ENCODE measurements at regions not wholly inside any gene's neighbourhood (a gene's known extent, or its start where the extent isn't known, plus 50 kb on each side); places are given as distances from the start of the nearest gene placed in this dataset.

DNA sequence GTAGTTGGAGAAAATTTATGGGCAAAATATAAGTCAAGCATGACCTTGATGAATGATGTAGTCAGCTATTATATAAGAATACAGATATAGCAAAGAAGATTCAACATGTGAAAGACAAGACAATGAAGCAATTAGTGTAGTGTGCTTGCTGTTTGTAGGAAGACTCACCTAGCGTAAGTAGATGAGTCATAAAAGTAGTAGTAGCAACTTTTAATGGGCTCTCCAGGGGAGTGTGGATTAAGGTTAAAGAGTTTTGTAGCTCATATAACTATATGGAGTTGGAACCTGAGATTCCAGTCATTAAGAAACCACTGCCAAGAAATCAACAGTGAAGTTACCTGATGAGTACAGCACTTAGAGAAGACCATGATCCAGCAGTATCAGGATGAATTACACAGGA, 444.7 kb upstream of the CNTN3 start:
- no peaks in the 10 kb centered on the region for H3K9me3 ChIP-seq
- no peak overlapping the region for H3K4me3 ChIP-seq (ENCODE audit: low read depth, low read length)
- no peak for DNase-seq
- TF ChIP-seq, protein P1, sequence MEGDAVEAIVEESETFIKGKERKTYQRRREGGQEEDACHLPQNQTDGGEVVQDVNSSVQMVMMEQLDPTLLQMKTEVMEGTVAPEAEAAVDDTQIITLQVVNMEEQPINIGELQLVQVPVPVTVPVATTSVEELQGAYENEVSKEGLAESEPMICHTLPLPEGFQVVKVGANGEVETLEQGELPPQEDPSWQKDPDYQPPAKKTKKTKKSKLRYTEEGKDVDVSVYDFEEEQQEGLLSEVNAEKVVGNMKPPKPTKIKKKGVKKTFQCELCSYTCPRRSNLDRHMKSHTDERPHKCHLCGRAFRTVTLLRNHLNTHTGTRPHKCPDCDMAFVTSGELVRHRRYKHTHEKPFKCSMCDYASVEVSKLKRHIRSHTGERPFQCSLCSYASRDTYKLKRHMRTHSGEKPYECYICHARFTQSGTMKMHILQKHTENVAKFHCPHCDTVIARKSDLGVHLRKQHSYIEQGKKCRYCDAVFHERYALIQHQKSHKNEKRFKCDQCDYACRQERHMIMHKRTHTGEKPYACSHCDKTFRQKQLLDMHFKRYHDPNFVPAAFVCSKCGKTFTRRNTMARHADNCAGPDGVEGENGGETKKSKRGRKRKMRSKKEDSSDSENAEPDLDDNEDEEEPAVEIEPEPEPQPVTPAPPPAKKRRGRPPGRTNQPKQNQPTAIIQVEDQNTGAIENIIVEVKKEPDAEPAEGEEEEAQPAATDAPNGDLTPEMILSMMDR (IDR thresholded peaks at IDR 0.05; ENCODE audit: low read depth, low read length): no peak
- no peaks in the 10 kb centered on the region for H3K4me1 ChIP-seq
- H3K36me3 ChIP-seq: no peaks in the 10 kb centered on the region
- no peaks in the 10 kb centered on the region for H3K27me3 ChIP-seq

DNA sequence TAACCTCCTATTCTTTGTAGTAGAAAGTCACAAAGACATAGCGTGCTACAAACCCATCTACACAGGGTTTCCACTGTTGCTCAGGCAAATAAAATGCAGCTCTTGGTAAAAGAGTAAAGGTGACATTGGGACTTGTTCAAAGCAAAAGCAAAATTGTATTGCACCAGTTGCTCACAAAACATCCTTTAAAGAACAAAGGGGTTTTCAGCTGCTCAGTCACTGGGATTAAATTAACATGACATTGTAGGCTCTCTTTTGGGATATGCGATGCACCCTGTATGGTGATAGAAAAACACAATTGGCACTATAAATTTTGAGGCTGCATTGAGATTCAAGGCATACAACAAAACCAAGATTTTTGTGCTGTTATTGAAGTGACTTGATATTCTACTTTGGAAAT, 447.3 kb upstream of the CNTN3 start:
- Histone ChIP-seq H3K36me3 (no peaks in the 10 kb centered on the region), H3K9me3 (no peaks in the 10 kb centered on the region), H3K4me1 (no peaks in the 10 kb centered on the region), H3K27me3 (no peaks in the 10 kb centered on the region), H3K4me3 (ENCODE audit: low read depth, low read length) (no peak overlapping the region)
- TF ChIP-seq, protein P1 (IDR thresholded peaks at IDR 0.05; ENCODE audit: low read depth, low read length): no peak
- no peak for DNase-seq

DNA sequence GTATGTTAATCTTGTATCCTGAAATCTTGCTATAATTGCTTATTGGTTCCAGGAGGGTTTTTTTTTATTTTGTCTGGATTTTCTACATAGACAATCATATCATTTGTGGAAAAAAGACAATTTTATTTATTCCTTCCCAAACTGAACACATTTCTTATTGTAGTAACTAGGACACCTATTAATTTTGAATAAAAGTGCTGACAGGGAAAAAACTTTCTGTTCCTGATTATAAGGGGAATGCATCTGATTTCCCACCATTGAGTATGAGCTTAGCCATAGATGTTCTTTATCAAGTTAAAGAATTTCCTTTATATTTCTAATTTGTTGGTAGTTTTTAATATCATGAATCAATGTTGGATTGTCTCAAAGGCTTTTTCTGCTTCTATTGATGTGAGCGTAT, 460.7 kb upstream of the CNTN3 start:
- Histone ChIP-seq H3K9me3 (no peaks in the 10 kb centered on the region), H3K4me1 (no peaks in the 10 kb centered on the region), H3K4me3 (ENCODE audit: low read depth, low read length) (no peak overlapping the region), H3K27me3 (no peaks in the 10 kb centered on the region), H3K36me3 (no peaks in the 10 kb centered on the region)
- no peak for DNase-seq
- TF ChIP-seq, protein P1 (IDR thresholded peaks at IDR 0.05; ENCODE audit: low read depth, low read length): no peak

DNA sequence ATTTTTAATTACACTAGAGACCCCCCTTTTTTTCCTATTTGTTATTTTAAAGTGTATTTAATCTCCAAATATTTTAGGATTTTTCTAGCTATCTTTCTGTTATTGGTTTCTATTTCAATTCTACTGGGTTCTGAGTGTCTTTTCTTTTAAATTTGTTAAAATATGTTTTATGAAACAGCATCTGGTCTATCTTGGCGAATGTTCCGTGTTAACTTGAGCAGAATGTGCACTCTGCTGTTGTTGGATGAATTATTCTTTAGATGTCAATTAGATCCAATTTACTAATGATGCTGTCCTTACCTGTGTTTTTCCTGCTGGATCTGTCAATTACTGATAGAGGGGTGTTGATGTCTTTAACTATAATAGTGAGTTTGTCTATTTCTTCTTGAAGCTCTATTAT, 462.0 kb upstream of the CNTN3 start:
- DNase-seq: no peak
- H3K9me3 ChIP-seq: no peaks in the 10 kb centered on the region
- no peak overlapping the region for H3K4me3 ChIP-seq (ENCODE audit: low read depth, low read length)
- TF ChIP-seq, protein P1 (IDR thresholded peaks at IDR 0.05; ENCODE audit: low read depth, low read length): no peak
- H3K4me1 ChIP-seq: no peaks in the 10 kb centered on the region
- no peaks in the 10 kb centered on the region for H3K27me3 ChIP-seq
- no peaks in the 10 kb centered on the region for H3K36me3 ChIP-seq

DNA sequence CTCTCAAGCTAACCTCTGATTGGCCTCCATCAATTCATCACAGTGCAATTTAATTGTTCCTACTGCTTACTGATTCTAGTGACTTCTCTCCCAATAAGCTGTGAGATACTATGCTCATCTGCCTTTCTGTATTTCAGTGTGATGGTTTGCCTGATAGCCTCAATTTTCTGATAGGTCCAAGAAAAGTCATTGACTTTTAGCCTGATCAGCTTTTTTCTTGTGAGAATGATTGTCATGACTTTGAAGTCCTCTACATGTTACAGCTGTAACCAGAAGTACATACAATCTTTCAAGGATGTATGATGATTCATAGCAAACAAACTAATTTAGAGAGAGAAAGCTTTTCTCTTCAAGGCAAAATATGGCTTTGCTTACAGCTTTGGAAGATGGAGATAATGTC, 463.8 kb upstream of the CNTN3 start:
- Histone ChIP-seq H3K27me3 (no peaks in the 10 kb centered on the region), H3K36me3 (no peaks in the 10 kb centered on the region), H3K9me3 (no peaks in the 10 kb centered on the region), H3K4me1 (no peaks in the 10 kb centered on the region), H3K4me3 (ENCODE audit: low read depth, low read length) (no peak overlapping the region)
- DNase-seq: no peak
- TF ChIP-seq, protein P1 (IDR thresholded peaks at IDR 0.05; ENCODE audit: low read depth, low read length): no peak

DNA sequence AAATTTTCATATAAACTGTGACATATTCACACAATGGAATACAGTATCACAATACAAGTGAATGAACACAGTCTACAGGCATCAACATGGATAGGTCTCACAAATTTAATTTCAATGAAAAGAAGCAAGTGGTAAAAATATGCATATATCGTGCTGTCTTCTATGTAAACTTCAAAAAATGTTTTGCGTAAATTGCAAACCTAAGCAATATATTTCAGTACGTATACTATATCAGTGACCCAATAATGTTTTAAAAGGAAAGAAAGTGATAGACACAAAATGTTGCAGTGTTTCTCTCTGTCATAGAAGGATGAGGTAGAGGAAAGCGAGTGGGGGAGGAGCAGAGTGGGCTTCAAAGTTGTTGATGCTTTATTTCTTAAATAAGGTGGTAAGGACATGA, 468.4 kb upstream of the CNTN3 start:
- Histone ChIP-seq H3K36me3 (no peaks in the 10 kb centered on the region), H3K4me3 (ENCODE audit: low read depth, low read length) (no peak overlapping the region), H3K4me1 (no peaks in the 10 kb centered on the region), H3K9me3 (no peaks in the 10 kb centered on the region), H3K27me3 (no peaks in the 10 kb centered on the region)
- DNase-seq: no peak
- TF ChIP-seq, protein P1 (IDR thresholded peaks at IDR 0.05; ENCODE audit: low read depth, low read length): no peak
